ENCODE measurements at regions not wholly inside any gene's neighbourhood (a gene's known extent, or its start where the extent isn't known, plus 50 kb on each side); places are given as distances from the start of the nearest gene placed in this dataset.

DNA sequence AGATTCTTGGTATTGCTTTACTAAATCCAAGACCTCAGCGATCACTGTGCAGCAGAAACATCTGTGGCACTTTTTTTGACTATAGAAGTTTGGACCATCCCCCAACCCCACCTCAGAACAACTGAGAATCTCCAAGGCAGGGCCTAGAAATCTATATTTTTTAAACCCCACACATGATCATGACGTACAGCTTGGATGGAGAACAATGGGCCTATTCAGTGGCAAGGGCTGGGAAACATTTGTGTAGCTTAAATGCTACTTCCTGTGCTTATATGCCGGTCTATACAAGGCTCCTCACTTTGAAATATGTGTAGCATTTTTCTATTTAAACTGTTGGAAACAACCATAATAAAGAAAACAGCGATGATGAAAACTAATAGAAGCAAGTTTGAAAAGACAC, 55.1 kb upstream of the SPRED1 start:
- no peak for DNase-seq (ENCODE audit: low spot score)
- intact Hi-C loops (cut with DNase I), result loop anchor here (5.0 kb wide), 1 partner anchor 380 kb away; no protein-coding TSS in a partner anchor

DNA sequence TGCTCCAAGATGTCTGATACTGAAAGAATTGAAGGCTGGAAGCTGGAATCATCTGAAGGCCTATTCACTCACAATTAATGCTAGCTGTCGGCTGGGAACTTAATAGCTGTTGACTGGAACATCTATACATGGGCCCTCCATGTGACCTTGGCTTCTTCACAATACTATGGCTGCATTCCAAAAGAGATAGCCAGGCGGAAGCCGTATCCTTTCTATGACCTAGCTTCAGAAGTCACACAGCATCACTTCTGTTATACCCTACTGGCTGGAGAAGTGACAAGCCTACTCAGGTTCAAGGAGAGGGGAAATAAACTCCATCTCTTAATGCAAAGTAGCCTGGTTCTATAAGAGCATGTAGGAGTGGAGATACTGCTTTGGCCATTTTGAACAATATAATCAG, 50.9 kb upstream of the SPRED1 start:
- DNase-seq (ENCODE audit: low spot score), result no peak
- intact Hi-C loops (cut with DNase I), result no loop called here

DNA sequence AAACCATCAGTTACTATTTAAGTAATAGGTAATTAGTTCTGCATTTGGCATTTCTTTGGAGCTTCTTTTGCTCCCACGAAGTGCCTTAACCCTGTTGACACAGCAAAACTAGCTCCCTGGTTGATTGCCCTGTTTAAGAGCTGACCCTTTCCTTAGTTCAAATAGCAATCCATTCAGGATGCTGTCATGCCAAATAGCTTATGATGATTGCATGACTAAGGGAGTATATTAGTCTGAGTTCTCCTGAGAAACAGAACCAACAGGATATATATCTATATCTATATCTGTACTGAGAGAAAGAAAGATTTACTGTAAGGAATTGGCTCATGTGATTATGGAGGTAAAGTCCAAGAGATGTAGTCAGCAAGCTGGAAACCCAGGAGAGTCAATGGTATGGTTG, 50.3 kb upstream of the SPRED1 start:
- no peak for DNase-seq (ENCODE audit: low spot score)
- intact Hi-C loops (cut with DNase I), result no loop called here

Data from cardiac septum (tissue), 1 donor.